Ovary (tissue), 3 donors: ENCODE measurements at regions not wholly inside any gene's neighbourhood (a gene's known extent, or its start where the extent isn't known, plus 50 kb on each side); places are given as distances from the start of the nearest gene placed in this dataset.

Experiments used
- CTCF ChIP-seq, 3 donors: fragments of 450-650 bp in 2 of 3; fragments of 200-600 bp in 1 of 3; IDR thresholded peaks; one replicate each; pipeline versions ENCODE4 v1.5.1 to v1.8.0; 2016 to 2022; ENCODE audit warnings: antibody characterized with exemption in 3 of 3, mild to moderate bottlenecking in 1 of 3
- EP300 ChIP-seq: sonication (generic); formaldehyde crosslinking; IDR thresholded peaks from one replicate; pipeline ENCODE4 v1.6.1; 2017; ENCODE audit warnings: antibody characterized with exemption
- POLR2A ChIP-seq: fragments of 450-650 bp; IDR thresholded peaks from one replicate; pipeline ENCODE4 v1.6.1; 2017; ENCODE audit warnings: antibody characterized with exemption, mild to moderate bottlenecking, moderate library complexity
- donor health status: DM: no; HTN: no; CAD: no.

- TF ChIP-seq CTCF (IDR thresholded peaks at IDR 0.05) (no peak), POLR2A (no peak), EP300 (no peak)
These were observed 71.9 kb upstream of the CHL1 start for GRCh38 chr3:124557-125179.
